Spleen (tissue), 7 donors: ENCODE measurements at regions not wholly inside any gene's neighbourhood (a gene's known extent, or its start where the extent isn't known, plus 50 kb on each side); places are given as distances from the start of the nearest gene placed in this dataset.
"Not testable (repeated sequence)": the region's sequence is repeated elsewhere in the genome, so short reads cannot be mapped to it uniquely, and the experiment has no call there.

ENCODE experiments used
- CTCF ChIP-seq, 11 experiments: fragments of 200-600 bp in 7 of 11; fragments of 450-650 bp in 4 of 11; sonication (generic) in 4 of 11; IDR thresholded peaks in 8 of 11; conservative IDR thresholded peaks in 3 of 11; 1 replicate in 7 of 11; 2 replicates in 4 of 11; pipeline versions ENCODE4 v1.4.0 to v1.8.0; 2016 to 2021; ENCODE audit warnings: antibody characterized with exemption in 11 of 11, inconsistent platforms in 4 of 11, mild to moderate bottlenecking in 1 of 11
- POLR2A ChIP-seq, 3 donors: fragments of 450-650 bp; IDR thresholded peaks; one replicate each; pipeline ENCODE4 v1.5.1; 2017; ENCODE audit warnings: antibody characterized with exemption in 3 of 3, mild to moderate bottlenecking in 1 of 3
- donor health status: DM: no; HTN: no; CAD: no; lungs with moderate emphysema.
- donor health status: DM: no; HTN: no; CAD: no.
- donor health status: DM: no; HTN: no; CAD: no.

- TF ChIP-seq CTCF (IDR thresholded peaks at IDR 0.05 in 8 of 11, conservative IDR thresholded peaks at IDR 0.05 in 3 of 11); POLR2A (IDR thresholded peaks at IDR 0.05): not testable (repeated sequence)
These were observed 150.6 kb downstream of the NBPF8 start for GRCh38 chr1:120565396-120565795.
